ENCODE measurements at regions not wholly inside any gene's neighbourhood (a gene's known extent, or its start where the extent isn't known, plus 50 kb on each side); places are given as distances from the start of the nearest gene placed in this dataset.

DNA sequence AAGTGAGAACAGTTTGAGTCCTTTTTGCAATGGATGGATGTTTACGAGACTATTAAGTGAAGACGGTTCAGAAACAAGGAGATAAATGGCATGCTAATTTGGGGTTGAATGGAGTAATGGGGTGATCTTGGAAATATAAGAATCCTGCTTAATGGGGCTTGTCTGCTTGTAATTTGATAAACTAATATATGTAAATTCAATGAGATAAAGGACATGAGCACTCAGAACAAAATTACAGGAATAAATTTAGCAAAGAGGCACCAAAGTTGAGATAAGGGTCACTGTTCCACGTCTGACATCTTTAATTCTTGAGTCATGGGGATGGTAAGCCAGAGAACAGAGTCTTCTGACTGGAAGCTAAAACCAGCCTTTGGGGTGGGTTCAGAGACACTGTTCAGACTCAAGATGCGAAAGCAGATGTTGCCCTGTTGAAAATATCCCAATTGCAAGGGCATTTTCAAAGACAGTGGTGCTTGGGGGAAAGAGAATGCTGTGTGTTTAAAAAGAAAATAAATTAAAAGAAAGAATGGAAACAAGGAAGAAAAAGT, 67.8 kb upstream of the CHRNB4 start:
- TF ChIP-seq POLR2AphosphoS5 (IDR thresholded peaks at IDR 0.05; ENCODE audit: low read depth): no peak
- TF ChIP-seq EZH2phosphoT487 (IDR thresholded peaks at IDR 0.05; ENCODE audit: unreplicated experiment): no peak
- TF ChIP-seq, protein P1, sequence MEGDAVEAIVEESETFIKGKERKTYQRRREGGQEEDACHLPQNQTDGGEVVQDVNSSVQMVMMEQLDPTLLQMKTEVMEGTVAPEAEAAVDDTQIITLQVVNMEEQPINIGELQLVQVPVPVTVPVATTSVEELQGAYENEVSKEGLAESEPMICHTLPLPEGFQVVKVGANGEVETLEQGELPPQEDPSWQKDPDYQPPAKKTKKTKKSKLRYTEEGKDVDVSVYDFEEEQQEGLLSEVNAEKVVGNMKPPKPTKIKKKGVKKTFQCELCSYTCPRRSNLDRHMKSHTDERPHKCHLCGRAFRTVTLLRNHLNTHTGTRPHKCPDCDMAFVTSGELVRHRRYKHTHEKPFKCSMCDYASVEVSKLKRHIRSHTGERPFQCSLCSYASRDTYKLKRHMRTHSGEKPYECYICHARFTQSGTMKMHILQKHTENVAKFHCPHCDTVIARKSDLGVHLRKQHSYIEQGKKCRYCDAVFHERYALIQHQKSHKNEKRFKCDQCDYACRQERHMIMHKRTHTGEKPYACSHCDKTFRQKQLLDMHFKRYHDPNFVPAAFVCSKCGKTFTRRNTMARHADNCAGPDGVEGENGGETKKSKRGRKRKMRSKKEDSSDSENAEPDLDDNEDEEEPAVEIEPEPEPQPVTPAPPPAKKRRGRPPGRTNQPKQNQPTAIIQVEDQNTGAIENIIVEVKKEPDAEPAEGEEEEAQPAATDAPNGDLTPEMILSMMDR (conservative IDR thresholded peaks at IDR 0.05; ENCODE audit: low read depth in 2 of 2): no peak
- TF ChIP-seq EZH2 (IDR thresholded peaks at IDR 0.05; ENCODE audit: low read depth, unreplicated experiment): no peak
- TF ChIP-seq, protein P2, sequence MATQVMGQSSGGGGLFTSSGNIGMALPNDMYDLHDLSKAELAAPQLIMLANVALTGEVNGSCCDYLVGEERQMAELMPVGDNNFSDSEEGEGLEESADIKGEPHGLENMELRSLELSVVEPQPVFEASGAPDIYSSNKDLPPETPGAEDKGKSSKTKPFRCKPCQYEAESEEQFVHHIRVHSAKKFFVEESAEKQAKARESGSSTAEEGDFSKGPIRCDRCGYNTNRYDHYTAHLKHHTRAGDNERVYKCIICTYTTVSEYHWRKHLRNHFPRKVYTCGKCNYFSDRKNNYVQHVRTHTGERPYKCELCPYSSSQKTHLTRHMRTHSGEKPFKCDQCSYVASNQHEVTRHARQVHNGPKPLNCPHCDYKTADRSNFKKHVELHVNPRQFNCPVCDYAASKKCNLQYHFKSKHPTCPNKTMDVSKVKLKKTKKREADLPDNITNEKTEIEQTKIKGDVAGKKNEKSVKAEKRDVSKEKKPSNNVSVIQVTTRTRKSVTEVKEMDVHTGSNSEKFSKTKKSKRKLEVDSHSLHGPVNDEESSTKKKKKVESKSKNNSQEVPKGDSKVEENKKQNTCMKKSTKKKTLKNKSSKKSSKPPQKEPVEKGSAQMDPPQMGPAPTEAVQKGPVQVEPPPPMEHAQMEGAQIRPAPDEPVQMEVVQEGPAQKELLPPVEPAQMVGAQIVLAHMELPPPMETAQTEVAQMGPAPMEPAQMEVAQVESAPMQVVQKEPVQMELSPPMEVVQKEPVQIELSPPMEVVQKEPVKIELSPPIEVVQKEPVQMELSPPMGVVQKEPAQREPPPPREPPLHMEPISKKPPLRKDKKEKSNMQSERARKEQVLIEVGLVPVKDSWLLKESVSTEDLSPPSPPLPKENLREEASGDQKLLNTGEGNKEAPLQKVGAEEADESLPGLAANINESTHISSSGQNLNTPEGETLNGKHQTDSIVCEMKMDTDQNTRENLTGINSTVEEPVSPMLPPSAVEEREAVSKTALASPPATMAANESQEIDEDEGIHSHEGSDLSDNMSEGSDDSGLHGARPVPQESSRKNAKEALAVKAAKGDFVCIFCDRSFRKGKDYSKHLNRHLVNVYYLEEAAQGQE (IDR thresholded peaks at IDR 0.05; ENCODE audit: unreplicated experiment): no peak
- no peak for TF ChIP-seq CREB1 (CRISPR knock-in tag; IDR thresholded peaks at IDR 0.05; ENCODE audit: low read depth)
- no peak for TF ChIP-seq NANOG (IDR thresholded peaks at IDR 0.05; ENCODE audit: borderline replicate concordance)
- no peak for TF ChIP-seq JUNB (IDR thresholded peaks at IDR 0.05; ENCODE audit: unreplicated experiment)
- no peak for TF ChIP-seq ZNF114 (CRISPR knock-in tag; IDR thresholded peaks at IDR 0.05)
- TF ChIP-seq ZNF331 (CRISPR knock-in tag; IDR thresholded peaks at IDR 0.05; ENCODE audit: low read depth): no peak
- TF ChIP-seq, protein P3, sequence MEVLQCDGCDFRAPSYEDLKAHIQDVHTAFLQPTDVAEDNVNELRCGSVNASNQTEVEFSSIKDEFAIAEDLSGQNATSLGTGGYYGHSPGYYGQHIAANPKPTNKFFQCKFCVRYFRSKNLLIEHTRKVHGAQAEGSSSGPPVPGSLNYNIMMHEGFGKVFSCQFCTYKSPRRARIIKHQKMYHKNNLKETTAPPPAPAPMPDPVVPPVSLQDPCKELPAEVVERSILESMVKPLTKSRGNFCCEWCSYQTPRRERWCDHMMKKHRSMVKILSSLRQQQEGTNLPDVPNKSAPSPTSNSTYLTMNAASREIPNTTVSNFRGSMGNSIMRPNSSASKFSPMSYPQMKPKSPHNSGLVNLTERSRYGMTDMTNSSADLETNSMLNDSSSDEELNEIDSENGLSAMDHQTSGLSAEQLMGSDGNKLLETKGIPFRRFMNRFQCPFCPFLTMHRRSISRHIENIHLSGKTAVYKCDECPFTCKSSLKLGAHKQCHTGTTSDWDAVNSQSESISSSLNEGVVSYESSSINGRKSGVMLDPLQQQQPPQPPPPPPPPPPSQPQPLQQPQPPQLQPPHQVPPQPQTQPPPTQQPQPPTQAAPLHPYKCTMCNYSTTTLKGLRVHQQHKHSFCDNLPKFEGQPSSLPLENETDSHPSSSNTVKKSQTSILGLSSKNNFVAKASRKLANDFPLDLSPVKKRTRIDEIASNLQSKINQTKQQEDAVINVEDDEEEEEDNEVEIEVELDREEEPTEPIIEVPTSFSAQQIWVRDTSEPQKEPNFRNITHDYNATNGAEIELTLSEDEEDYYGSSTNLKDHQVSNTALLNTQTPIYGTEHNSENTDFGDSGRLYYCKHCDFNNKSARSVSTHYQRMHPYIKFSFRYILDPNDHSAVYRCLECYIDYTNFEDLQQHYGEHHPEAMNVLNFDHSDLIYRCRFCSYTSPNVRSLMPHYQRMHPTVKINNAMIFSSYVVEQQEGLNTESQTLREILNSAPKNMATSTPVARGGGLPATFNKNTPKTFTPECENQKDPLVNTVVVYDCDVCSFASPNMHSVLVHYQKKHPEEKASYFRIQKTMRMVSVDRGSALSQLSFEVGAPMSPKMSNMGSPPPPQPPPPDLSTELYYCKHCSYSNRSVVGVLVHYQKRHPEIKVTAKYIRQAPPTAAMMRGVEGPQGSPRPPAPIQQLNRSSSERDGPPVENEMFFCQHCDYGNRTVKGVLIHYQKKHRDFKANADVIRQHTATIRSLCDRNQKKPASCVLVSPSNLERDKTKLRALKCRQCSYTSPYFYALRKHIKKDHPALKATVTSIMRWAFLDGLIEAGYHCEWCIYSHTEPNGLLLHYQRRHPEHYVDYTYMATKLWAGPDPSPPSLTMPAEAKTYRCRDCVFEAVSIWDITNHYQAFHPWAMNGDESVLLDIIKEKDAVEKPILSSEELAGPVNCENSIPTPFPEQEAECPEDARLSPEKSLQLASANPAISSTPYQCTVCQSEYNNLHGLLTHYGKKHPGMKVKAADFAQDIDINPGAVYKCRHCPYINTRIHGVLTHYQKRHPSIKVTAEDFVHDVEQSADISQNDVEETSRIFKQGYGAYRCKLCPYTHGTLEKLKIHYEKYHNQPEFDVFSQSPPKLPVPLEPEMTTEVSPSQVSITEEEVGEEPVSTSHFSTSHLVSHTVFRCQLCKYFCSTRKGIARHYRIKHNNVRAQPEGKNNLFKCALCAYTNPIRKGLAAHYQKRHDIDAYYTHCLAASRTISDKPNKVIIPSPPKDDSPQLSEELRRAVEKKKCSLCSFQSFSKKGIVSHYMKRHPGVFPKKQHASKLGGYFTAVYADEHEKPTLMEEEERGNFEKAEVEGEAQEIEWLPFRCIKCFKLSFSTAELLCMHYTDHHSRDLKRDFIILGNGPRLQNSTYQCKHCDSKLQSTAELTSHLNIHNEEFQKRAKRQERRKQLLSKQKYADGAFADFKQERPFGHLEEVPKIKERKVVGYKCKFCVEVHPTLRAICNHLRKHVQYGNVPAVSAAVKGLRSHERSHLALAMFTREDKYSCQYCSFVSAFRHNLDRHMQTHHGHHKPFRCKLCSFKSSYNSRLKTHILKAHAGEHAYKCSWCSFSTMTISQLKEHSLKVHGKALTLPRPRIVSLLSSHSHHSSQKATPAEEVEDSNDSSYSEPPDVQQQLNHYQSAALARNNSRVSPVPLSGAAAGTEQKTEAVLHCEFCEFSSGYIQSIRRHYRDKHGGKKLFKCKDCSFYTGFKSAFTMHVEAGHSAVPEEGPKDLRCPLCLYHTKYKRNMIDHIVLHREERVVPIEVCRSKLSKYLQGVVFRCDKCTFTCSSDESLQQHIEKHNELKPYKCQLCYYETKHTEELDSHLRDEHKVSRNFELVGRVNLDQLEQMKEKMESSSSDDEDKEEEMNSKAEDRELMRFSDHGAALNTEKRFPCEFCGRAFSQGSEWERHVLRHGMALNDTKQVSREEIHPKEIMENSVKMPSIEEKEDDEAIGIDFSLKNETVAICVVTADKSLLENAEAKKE (CRISPR knock-in tag; IDR thresholded peaks at IDR 0.05): no peak
- TF ChIP-seq STAT1 (IDR thresholded peaks at IDR 0.05; ENCODE audit: unreplicated experiment): no peak
- TF ChIP-seq, protein P4, sequence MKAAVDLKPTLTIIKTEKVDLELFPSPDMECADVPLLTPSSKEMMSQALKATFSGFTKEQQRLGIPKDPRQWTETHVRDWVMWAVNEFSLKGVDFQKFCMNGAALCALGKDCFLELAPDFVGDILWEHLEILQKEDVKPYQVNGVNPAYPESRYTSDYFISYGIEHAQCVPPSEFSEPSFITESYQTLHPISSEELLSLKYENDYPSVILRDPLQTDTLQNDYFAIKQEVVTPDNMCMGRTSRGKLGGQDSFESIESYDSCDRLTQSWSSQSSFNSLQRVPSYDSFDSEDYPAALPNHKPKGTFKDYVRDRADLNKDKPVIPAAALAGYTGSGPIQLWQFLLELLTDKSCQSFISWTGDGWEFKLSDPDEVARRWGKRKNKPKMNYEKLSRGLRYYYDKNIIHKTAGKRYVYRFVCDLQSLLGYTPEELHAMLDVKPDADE (IDR thresholded peaks at IDR 0.05): no peak

Data from GM23338 (cell line).